Vagina (tissue), 2 donors: ENCODE measurements at regions not wholly inside any gene's neighbourhood (a gene's known extent, or its start where the extent isn't known, plus 50 kb on each side); places are given as distances from the start of the nearest gene placed in this dataset.

Source experiments
- DNase-seq, 2 donors: peaks; one replicate each; pipeline ENCODE4 v3.0.0-alpha.2; 2017; ENCODE audit errors: extremely low spot score in 2 of 2
- H3K27ac ChIP-seq: fragments of 200-600 bp; sonication (generic); one replicate; pipeline ENCODE4 v1.5.1; 2019
- H3K27me3 ChIP-seq: fragments of 200-600 bp; sonication (generic); one replicate; pipeline ENCODE4 v1.5.1; 2019
- H3K36me3 ChIP-seq, 2 donors: fragments of 200-600 bp; sonication (generic); one replicate each; pipeline ENCODE4 v1.5.1; 2017 to 2019
- H3K4me1 ChIP-seq: fragments of 200-600 bp; sonication (generic); one replicate; pipeline ENCODE4 v1.5.1; 2019
- H3K4me3 ChIP-seq, 2 donors: fragments of 200-600 bp; sonication (generic); 1 replicate in 1 of 2; 2 replicates in 1 of 2; pipeline ENCODE4 v1.5.1; 2016 to 2019
- H3K9me3 ChIP-seq: fragments of 200-600 bp; sonication (generic); one replicate; pipeline ENCODE4 v1.5.1; 2019
- CTCF ChIP-seq, 3 experiments: fragments of 450-650 bp in 2 of 3; fragments of 200-600 bp in 1 of 3; sonication (generic) in 1 of 3; IDR thresholded peaks; one replicate each; pipeline ENCODE4 v1.5.1; 2017 to 2019; ENCODE audit warnings: antibody characterized with exemption in 3 of 3, mild to moderate bottlenecking in 2 of 3, moderate library complexity in 2 of 3
- POLR2A ChIP-seq, 2 donors: fragments of 450-650 bp; IDR thresholded peaks; one replicate each; pipeline ENCODE4 v1.6.1; 2017; ENCODE audit warnings: antibody characterized with exemption in 2 of 2, mild to moderate bottlenecking in 2 of 2, moderate library complexity in 2 of 2
- POLR2AphosphoS5 ChIP-seq, 2 donors: sonication (generic); formaldehyde crosslinking; IDR thresholded peaks; one replicate each; pipeline ENCODE4 v1.9.0; 2017; ENCODE audit warnings: antibody characterized with exemption in 2 of 2, mild to moderate bottlenecking in 2 of 2, low read depth in 1 of 2; ENCODE audit not compliant: insufficient read depth in 1 of 2
- intact Hi-C: fragments of 100-400 bp; cut with DNase I; formaldehyde crosslinking; loops from one replicate; pipeline ENCODE4 v1.15.1; 2023

GRCh38 chr12:111257435-111257902 lies 111.4 kb downstream of the PHETA1 start:
- Histone ChIP-seq H3K9me3 (no peaks in the 10 kb centered on the region), H3K27me3 (no peaks in the 10 kb centered on the region), H3K4me3 (no peak overlapping the region), H3K27ac (no peak overlapping the region), H3K4me1 (no peaks in the 10 kb centered on the region), H3K36me3 (no peaks in the 10 kb centered on the region)
- TF ChIP-seq CTCF (IDR thresholded peaks at IDR 0.05) (no peak), POLR2A (IDR thresholded peaks at IDR 0.05) (no peak), POLR2AphosphoS5 (IDR thresholded peaks at IDR 0.05; ENCODE audit: insufficient read depth in 1 of 2, low read depth in 1 of 2) (no peak)
- intact Hi-C loops: no loop called here
- DNase-seq: no peak

DNA sequence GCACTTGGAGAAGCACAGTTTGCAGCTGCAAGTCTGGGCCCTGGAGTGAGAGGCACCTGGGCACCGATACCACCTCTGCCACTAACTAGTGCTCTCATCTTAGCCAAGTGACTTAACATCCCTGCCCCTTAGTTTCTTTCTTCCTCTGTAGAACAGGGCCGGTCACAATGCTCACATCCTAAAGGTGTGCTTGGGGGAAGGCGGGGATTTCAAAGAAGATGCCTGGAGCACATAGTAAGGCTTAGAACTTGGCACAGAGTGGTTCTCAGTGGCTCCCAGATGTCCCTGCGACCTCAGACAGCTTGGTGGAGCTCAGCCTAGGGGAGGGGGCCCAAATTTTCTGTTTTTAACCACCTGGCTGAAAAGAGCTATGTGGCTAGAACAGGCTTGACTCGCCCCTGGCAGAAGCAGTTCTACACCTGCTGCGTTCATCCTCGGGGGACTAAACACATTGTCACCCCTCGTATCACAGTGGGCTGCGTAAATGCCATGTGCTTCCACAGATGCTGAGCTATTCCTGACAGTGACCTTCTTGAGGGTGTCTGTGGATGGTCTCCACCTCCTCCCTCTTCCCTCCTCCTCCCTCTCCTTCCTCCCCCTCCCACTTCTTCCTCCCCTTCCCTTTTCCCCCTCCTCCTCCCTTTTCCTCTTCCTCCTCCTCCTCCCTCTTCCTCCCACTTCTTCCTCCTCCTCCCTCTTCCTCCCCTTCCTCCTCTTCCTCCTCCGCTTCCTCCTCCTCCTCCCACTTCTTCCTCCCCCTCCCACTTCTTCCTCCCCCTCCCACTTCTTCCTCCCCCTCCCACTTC lies 112.1 kb downstream of the PHETA1 start:
- Histone ChIP-seq H3K36me3 (no peaks in the 10 kb centered on the region), H3K27me3 (no peaks in the 10 kb centered on the region), H3K4me3 (no peak overlapping the region), H3K27ac (no peak overlapping the region), H3K9me3 (no peaks in the 10 kb centered on the region), H3K4me1 (no peaks in the 10 kb centered on the region)
- no peak for DNase-seq
- TF ChIP-seq POLR2A (IDR thresholded peaks at IDR 0.05) (no peak), CTCF (IDR thresholded peaks at IDR 0.05) (no peak), POLR2AphosphoS5 (IDR thresholded peaks at IDR 0.05; ENCODE audit: insufficient read depth in 1 of 2, low read depth in 1 of 2) (no peak)
- intact Hi-C loops: no loop called here

- Histone ChIP-seq H3K27me3 (no peaks in the 10 kb centered on the region), H3K4me1 (no peaks in the 10 kb centered on the region), H3K9me3 (no peaks in the 10 kb centered on the region), H3K36me3 (no peaks in the 10 kb centered on the region), H3K27ac (no peak overlapping the region), H3K4me3 (no peak overlapping the region)
- intact Hi-C loops: no loop called here
- DNase-seq: no peak
- TF ChIP-seq CTCF (IDR thresholded peaks at IDR 0.05) (no peak), POLR2AphosphoS5 (IDR thresholded peaks at IDR 0.05; ENCODE audit: insufficient read depth in 1 of 2, low read depth in 1 of 2) (no peak), POLR2A (IDR thresholded peaks at IDR 0.05) (no peak)
Measured at GRCh38 chr12:111255261-111255660, 113.6 kb downstream of the PHETA1 start.

DNA sequence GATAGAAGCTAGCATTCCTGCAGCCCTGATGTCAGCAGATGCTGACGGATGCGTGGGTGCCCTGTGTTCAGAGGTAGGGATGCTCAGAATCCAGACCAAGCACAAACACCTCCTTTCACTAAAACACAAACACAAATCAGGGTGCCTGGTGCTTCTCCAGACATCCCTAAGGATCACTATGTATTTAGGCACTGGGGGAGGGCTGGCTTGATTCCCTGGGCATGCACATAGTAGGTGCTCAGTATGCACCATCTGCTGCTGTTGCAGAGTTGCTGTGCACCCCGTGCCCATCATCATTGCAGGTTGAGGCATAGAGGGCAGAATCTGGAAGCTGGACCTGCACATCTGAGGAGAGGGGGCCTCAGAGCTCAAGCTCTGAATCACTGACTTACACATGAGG lies 114.8 kb downstream of the PHETA1 start:
- H3K27me3 ChIP-seq: no peaks in the 10 kb centered on the region
- no peaks in the 10 kb centered on the region for H3K36me3 ChIP-seq
- no peaks in the 10 kb centered on the region for H3K9me3 ChIP-seq
- H3K27ac ChIP-seq: no peak overlapping the region
- DNase-seq: no peak
- no peaks in the 10 kb centered on the region for H3K4me1 ChIP-seq
- no peak overlapping the region for H3K4me3 ChIP-seq
- intact Hi-C loops: no loop called here
- TF ChIP-seq POLR2A (IDR thresholded peaks at IDR 0.05) (no peak), POLR2AphosphoS5 (IDR thresholded peaks at IDR 0.05; ENCODE audit: insufficient read depth in 1 of 2, low read depth in 1 of 2) (no peak)

- TF ChIP-seq POLR2A (IDR thresholded peaks at IDR 0.05) (no peak), POLR2AphosphoS5 (IDR thresholded peaks at IDR 0.05; ENCODE audit: insufficient read depth in 1 of 2, low read depth in 1 of 2) (no peak), CTCF (IDR thresholded peaks at IDR 0.05) (no peak)
- intact Hi-C loops: no loop called here
- Histone ChIP-seq H3K9me3 (no peaks in the 10 kb centered on the region), H3K36me3 (no peaks in the 10 kb centered on the region), H3K4me1 (no peaks in the 10 kb centered on the region), H3K27ac (no peak overlapping the region), H3K4me3 (no peak overlapping the region), H3K27me3 (no peaks in the 10 kb centered on the region)
- no peak for DNase-seq
Measured at GRCh38 chr12:111253213-111253612, 115.7 kb downstream of the PHETA1 start.
